SU-DHL-6 (cell line): ENCODE measurements at regions not wholly inside any gene's neighbourhood (a gene's known extent, or its start where the extent isn't known, plus 50 kb on each side); places are given as distances from the start of the nearest gene placed in this dataset.

Experiments
- CTCF ChIP-seq: fragments of 200-600 bp; sonication (generic); IDR thresholded peaks from one replicate; pipeline ENCODE4 v1.5.1; 2017; ENCODE audit warnings: antibody characterized with exemption, mild to moderate bottlenecking, low read length, moderate library complexity; ENCODE audit not compliant: insufficient read depth, poor library complexity, severe bottlenecking
- EZH2phosphoT487 ChIP-seq: fragments of 200-600 bp; sonication (generic), shearing (Covaris generic); conservative IDR thresholded peaks from 2 replicates; pipeline ENCODE4 v1.6.1; 2018; ENCODE audit warnings: mild to moderate bottlenecking, antibody characterized with exemption, low read length, moderate library complexity, mixed read lengths

- no peak for TF ChIP-seq EZH2phosphoT487
- TF ChIP-seq CTCF, result no peak
Measured at GRCh38 chr5:117210796-117211195, 636.2 kb upstream of the SEMA6A start.
